ENCODE measurements at regions not wholly inside any gene's neighbourhood (a gene's known extent, or its start where the extent isn't known, plus 50 kb on each side); places are given as distances from the start of the nearest gene placed in this dataset.
"Not testable (repeated sequence)": the region's sequence is repeated elsewhere in the genome, so short reads cannot be mapped to it uniquely, and the experiment has no call there.

- H3K4me3 ChIP-seq (replicated peaks; ENCODE audit: low read depth, low read length) = no peak overlapping the region
- DNase-seq (ENCODE audit: extremely low read depth, low read depth) = no peak
- TF ChIP-seq CTCF (IDR thresholded peaks at IDR 0.05; ENCODE audit: low read depth, low read length, missing control alignments) = no peak
These were observed 182.3 kb downstream of the AVL9 start for GRCh38 chr7:32677593-32677992.

- H3K4me3 ChIP-seq (replicated peaks; ENCODE audit: low read depth, low read length) = no peak overlapping the region
- no peak for DNase-seq (ENCODE audit: extremely low read depth, low read depth)
- no peak for TF ChIP-seq CTCF (IDR thresholded peaks at IDR 0.05; ENCODE audit: low read depth, low read length, missing control alignments)
These were observed 181.1 kb downstream of the AVL9 start for GRCh38 chr7:32676249-32676941.

- no peak for DNase-seq (ENCODE audit: extremely low read depth, low read depth)
- no peak for TF ChIP-seq CTCF (IDR thresholded peaks at IDR 0.05; ENCODE audit: low read depth, low read length, missing control alignments)
- no peak overlapping the region for H3K4me3 ChIP-seq (replicated peaks; ENCODE audit: low read depth, low read length)
These were observed 178.1 kb downstream of the AVL9 start for GRCh38 chr7:32673275-32673983.

- no peak overlapping the region for H3K4me3 ChIP-seq (replicated peaks; ENCODE audit: low read depth, low read length)
- no peak for DNase-seq (ENCODE audit: extremely low read depth, low read depth)
- no peak for TF ChIP-seq CTCF (IDR thresholded peaks at IDR 0.05; ENCODE audit: low read depth, low read length, missing control alignments)
These were observed 175.1 kb downstream of the AVL9 start for GRCh38 chr7:32670110-32671025.

- DNase-seq (ENCODE audit: extremely low read depth, low read depth) = peak; percentile 19
- H3K4me3 ChIP-seq (replicated peaks; ENCODE audit: low read depth, low read length) = not testable (repeated sequence)
These were observed 174.0 kb downstream of the AVL9 start for GRCh38 chr7:32669173-32669870.

GRCh38 chr7:32668387-32669097 is 173.3 kb downstream of the AVL9 start:
- not testable (repeated sequence) for DNase-seq (ENCODE audit: extremely low read depth, low read depth); H3K4me3 ChIP-seq (replicated peaks; ENCODE audit: low read depth, low read length)

GRCh38 chr7:32667586-32667985 is 172.3 kb downstream of the AVL9 start:
- not testable (repeated sequence) for DNase-seq (ENCODE audit: extremely low read depth, low read depth); H3K4me3 ChIP-seq (replicated peaks; ENCODE audit: low read depth, low read length)

GRCh38 chr7:32663805-32664211 is 168.5 kb downstream of the AVL9 start:
- DNase-seq (ENCODE audit: extremely low read depth, low read depth); H3K4me3 ChIP-seq (replicated peaks; ENCODE audit: low read depth, low read length): not testable (repeated sequence)

- not testable (repeated sequence) for DNase-seq (ENCODE audit: extremely low read depth, low read depth); H3K4me3 ChIP-seq (replicated peaks; ENCODE audit: low read depth, low read length)
These were observed 167.2 kb downstream of the AVL9 start for GRCh38 chr7:32662509-32662908.

All from HFF-Myc (cell line).